Fibroblast of skin of scalp (primary cell): ENCODE measurements at regions not wholly inside any gene's neighbourhood (a gene's known extent, or its start where the extent isn't known, plus 50 kb on each side); places are given as distances from the start of the nearest gene placed in this dataset.

Source experiments
- DNase-seq: peaks from one replicate; pipeline ENCODE4 v3.0.0-alpha.2; 2013

DNA sequence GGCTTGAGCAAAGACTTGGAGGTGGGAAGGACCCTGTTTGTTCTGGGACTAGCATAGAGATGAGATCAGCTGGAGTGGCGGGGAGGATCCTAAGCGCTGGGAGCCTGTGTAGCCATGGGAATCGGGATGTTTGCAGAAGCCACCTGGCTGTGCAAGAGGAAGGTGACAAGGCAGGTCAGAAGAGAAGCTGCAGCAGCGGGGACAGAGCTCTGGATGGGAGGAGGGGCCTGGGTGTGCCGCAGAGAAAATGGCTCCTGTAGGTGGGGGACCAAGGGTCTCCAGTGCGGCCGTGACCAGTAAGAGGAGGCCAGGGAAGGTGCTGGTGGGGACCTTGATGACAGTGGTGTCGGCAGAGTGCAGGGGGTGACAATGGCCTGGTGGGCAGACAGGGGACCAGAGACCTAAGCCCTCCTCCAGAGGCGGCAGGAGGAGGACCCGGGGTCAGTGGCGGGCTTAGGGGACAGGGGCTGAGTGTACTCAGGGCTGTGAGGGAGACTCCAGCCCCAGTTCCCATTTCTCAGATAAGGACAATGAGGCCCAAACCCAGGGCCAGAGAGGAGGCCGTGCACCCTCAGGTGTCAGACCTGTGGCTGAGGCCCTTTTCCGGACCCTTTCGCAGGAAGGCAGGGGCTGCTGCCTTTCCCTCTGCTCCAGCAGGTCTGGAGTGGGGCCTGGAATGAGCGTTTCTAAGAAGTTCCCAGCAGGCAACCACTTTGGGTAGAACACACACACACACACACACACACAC, 206.6 kb upstream of the RTL1 start:
- no peak for DNase-seq

DNA sequence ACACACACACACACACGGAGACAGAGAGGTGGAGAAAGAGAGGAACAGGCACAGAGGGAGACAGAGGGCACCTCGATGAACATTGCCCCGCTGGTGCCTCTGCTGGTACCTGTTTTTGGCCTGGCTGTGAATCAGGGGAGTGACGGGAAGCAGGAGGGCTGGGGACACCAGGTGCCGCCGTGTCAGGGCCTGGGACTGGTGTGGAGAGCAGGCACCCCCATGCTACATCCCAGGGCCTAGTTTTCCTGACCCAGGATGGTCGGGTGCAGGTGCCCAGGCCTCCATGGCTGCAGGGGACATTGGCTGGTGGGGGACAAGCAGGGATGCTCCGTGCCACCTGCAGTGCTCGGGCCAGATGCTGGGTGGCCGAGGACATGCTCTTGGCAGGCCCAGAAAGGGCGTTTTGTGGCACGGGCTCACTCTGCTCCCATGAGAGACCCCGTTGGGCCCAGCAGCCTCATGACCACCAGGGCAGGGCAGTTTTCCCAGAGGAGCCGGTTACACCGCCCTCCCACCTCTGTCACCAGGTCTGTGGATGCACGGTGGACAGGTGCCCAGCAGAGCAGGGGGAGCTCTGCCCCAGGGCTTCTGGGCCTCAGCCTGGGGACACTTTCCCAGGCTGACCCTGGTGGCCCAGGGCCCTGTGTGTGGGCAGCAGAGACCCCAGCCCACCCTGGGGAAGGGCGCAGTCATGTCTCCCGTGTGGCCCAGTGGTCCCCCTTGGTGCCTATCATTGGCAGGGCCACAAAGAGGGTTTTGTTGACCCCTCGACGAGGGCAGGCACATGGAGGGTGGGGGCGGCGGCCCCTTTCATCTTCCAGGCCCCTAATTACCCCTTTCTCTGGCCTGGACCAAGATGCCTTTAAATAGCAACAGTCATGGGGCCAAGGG, 207.5 kb upstream of the RTL1 start:
- DNase-seq, result no peak

DNA sequence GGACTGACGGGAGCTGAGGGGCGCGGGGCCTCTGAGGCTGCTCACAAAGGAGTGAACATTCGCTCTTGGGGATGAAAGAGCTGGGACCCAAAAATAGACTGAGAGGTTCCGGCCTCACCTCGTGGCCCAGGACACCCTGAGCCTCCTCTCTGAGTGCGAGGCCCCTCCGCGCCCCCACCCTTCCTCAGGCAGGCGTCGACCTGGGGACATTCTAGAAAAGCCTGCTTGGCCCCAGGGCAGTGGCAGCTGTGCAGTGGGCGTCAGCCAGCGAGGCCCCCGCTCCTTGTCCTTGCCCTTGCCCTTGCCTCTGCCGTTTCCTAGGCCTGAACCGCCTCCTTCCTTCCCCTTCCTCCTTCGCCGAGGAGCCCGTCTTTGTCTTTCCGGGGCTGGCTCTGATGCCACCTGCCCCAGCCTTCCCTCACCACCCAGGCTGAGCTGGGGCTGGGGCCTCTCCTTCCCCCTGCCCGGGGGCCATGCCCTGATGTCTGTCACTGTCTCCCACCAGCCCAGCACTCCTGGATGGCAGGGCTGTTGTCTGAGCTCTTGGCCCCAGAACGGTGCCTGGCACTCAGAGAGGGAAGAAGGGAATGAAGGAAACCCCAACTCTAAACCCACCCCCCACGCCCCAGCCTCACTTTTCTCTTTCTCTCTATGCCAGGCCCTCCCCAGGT, 208.2 kb upstream of the RTL1 start:
- DNase-seq, result no peak

DNA sequence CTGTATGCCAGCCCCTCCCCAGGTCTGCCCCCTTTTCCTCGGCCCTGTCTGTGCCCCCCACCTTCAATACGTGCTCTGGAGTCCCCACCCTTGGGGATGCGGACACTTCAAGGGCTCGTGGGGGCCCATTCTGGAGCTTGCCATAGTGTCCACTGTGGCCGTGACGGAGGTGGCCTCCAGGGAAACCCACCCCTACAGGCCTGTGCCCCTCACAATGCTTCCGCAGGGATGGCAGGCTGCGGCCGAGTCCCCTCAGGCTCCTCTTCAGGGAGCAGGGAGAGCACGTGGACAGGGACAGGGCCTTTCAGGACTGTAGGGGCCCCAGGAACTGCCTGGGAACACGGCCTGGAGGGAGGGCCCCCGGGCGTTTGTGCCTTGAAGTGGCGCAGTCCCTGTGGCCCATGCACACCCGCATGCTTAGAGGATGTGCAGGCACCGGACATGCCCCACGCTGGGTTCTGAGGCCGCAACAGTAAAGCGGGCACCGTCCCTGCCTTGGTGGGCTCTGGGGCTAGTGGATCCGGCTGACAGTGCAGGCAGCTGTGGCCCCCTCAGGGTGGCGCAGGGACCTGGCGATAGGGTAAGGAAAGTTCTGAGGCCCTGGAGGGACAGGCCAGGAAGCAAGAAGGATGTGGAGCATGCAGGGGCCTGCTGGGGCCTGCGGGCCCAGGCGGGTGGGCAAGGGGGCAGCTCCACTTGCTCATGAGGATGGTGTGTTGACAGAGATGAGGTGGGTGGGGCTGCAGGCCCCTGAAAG, 209.0 kb upstream of the RTL1 start:
- DNase-seq, result no peak

DNA sequence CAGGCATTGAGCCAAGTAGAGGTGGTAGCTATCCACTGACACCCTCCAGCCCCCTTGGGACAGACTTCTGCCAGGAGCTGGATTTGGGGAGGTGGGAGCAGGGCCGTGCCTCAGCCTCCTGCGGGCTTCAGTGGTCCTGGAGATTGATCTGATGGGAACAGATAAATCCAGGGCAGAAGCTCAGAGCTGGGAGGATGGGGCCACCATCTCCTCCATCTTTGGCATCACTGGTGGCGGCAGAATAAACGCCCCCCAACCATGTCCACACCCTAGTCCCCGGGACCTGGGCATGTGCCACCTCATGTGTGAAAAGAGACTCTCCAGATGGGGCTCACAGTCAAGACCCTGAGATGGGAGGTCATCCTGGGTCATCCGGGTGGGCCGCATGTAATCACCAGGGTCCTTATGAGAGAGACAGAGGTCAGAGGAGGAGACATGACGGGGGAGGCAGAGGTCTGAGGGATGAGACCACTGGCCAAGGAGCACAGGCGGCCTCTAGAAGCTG, 209.6 kb upstream of the RTL1 start:
- no peak for DNase-seq

DNA sequence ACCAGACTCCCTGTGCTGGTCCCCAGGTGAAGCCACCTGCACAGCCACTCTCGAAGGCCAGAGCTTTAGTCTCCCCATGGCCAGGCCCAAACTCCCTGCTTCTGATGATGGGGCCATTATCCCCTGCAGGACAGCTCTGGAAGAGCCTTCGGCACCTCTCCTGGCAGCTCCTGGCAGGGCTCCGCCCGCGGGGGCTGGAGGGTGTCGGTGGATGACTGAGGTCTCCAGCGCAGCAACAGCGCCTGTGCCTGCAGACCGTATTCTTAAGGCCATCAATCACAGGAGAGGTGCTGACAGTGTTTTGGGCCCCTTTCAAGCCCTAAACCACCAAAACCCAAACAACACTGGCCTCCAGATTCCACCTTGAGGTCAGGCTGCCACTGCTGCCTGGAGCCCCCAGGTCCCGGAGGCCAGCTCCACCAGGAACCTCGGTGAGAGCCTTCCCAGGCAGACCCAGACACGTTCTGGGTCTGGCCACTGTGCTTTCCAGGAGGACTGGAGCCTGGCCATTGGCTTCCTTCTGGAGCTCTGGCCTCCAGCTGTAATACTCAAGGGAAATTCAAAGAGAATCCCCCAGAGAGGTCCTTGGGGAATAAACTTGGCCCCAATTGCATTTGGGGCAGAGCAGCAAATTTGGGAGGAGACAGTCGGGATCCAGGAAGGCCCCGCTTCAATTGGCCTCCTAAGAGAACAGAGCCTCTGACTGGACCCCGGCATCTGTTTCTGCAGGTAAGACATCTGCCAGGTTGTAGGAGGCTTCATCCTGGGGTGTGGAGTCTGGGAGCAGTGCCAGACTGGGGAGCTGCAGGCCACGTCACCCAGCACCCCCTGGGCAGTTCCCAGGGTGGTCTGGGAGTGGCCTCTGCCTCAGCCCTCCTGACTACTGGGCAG, 210.6 kb upstream of the RTL1 start:
- DNase-seq, result no peak

DNA sequence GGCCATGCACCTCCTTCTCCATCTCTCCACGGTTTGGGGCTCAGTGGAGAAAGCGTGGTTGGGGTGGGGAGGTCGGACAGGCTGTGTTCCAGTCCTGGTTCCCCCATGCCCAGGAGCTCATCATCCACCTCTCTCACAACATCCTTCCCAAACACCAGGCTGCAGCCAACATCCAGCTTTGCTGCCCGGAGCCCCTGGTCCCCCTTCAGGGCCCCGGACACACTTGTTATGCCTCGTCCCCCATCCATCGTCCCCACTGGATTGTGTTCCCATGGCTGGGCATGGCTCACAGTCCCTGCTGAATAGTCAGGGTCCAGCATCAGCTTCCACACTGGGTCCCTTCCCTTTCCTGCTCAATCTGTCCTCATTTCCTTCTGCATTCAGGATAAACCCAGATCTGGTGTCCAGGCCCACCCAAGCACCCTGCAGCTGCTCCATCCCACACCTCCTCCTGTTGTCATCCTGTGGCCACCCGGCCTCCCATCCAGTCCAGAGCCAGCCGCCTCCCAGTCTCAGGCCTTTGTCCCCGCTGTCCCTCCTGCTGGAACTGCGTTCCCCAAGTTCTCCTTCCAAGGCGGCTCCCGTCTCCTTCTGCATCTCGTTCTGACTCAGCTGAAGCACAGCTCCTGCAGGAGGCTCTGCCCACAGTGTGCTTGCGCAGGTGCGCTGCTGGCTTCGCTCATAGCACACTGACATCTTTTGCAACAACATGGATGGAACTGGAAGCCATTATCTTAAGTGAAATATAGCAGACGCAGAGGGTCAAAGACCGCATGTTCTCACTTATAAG, 211.4 kb upstream of the RTL1 start:
- no peak for DNase-seq

DNA sequence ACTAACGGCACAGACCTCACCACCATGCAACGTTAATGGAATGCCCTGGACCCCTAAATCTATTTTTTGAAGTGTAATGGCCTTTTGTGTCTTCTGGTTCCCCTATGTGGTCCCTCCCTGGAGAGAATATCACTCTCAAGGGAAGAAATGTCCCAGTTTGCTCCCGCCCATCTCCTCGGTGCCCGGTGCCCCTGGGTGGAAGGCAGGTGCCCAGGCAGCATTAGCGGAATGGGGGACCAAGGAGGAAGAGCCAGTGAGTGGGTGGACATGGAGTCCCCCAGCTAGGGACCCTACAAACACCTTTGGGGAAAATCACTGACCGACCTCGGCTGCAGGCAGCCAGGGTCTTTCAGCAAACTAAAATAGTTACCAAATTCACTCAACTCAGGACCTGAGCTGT, 212.1 kb upstream of the RTL1 start:
- DNase-seq, result no peak

DNA sequence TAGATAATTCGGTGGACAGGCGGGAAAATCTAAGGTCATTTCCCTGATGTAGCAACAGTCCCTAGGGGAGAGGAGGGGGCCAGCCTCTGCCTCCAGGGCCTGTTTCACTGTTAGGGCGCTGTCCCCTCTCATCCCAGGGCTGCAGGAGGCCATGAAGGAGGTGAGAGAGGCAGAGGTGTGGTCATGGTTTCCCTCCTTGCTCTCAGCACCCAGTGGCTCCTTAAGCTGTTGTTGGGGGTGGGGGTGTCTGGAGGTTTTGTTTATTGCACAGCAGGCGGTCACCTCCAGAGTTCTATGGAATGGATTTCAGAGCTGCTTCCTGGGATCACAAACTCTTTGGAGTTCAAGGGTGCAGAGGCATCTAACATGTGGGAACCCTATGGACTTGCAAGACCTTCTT, 212.5 kb upstream of the RTL1 start:
- no peak for DNase-seq

DNA sequence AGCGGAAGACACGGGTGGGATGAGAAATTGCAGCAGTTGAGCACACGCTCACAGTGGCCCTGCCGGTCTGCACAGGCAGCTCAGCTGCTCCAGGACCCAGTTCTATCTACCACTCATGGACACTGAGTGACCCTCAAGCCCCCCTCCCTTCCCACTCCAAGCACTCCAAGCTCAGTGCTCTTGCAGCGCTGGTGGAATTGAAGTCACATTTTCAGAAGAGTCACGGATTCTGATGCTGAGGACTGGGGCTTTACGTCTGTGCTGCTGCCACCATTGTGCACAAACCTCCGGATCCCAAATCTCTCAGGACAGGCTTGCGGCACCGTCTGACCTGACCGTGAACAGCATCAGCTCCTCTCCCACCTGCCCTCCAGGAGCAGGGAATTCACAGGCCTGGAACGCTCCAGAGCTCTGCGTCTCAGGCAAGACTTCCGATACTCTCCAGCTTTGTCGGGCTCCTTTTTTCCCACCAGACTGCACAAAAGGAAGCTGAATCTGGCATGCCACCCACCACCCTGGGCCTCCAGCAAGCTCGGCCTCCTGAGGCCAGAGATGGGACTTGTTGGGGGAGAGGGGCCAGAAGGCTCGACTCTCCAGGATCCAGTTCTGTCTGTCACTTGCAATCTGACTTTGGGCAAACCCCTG, 213.1 kb upstream of the RTL1 start:
- DNase-seq, result no peak

DNA sequence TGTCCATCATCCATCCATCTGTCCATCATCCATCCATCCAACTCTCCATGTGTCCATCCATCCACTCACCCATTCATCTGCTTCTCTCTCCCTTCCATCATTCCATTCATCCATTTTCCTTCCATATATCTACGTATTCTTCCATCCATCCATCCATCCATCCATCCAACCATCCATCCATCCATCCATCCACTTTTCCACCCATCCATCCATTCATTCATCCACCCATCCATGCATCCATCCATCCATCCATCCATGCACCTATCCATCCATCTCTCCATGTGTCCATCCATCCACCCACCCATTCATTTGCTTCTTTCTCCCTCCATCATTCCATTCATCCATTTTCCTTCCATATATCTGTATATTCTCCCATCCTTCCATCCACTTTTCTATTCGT, 214.0 kb upstream of the RTL1 start:
- DNase-seq, result no peak

DNA sequence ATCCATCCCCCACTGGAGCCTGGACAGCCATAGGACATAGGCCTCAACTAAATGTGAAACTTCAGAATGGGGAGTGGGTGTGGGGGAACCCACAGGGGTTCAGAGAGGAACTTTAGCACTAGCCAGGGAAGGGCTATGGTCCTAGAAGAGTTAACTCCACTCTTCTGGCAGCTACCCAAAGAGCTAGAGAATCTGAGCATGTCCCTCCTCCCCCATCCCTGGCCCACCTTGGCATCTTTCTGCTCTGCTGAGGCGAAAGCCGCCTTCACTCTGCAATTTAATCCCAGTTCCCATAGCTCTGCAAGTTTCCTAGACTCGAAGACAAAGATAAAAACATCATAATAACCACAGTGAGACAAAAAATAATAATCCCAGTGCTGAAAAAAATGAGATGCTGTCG, 214.7 kb upstream of the RTL1 start:
- DNase-seq, result no peak

DNA sequence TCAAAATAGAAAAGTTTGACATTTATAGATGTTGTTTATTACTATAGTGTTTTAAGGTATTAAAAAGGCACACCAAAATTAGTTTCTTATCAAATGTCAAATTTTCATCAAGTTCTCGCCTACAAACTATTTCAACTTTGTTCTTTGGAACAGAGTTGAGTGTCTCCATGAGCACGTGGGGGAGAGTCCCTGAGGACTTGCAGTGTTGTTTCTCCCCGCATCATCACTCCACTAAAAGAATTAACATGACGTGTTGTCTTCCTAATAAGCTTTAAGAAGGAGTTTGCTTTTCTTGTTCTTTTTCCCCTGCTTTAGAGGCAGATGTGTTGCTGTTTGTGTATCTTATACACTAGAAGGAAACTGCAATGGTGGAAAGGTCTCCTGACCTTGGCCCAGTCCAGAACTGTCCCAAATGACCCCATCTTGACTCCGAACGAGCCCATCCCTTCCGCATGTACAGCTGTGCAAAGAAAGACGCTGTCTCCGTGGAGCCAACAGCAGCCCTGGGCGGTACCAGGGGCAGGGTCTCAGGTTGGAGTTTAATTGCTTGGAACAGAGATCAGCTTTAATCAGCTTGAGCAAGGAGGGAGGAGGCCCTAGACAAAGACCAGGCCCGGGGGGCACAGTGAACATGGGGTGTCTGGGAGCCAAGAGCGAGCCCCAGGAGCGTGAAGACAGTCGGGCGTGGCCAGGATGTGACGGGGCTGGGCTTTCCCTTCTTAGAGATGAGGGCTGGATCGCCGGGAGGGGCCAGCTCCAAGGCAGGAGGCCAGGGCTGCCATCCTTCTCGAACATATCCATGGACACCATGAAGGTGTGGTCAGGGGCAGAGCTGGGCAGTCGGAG, 215.4 kb upstream of the RTL1 start:
- DNase-seq, result no peak

DNA sequence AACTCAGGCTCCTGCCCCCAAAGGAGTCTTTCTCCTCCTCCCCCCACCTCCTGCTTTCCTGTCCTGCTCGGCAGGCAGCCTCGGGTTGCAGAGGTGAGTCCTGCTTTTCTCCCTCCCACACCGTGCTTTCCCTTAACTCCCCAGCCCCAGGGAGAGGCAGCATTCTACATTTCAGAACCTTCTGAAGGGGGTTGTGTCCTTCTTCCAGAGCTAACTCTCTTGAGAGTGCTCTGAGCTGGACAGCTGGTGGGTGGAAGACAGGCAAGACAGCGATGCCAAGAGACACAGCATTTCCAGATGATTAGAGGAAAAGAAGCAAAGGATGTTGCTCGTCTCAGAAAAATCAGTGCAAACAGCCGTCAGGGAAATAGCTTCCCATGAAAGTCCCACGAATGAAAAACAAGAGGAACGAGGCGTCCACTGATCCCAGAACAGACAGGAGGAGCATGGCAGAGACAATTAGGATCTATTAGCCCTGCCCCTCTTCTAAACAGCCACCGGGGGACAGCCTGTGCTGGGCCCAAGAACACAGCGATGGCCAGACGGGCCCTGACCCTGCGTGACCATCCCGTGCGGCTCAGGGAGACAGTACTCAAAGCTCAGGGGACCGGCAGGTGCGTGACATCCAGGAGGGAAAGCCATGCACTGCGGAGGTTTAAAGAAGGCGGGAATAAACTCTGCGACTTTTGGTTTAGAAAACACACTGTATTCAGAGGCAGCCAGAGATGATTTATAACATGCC, 216.5 kb upstream of the RTL1 start:
- no peak for DNase-seq

DNA sequence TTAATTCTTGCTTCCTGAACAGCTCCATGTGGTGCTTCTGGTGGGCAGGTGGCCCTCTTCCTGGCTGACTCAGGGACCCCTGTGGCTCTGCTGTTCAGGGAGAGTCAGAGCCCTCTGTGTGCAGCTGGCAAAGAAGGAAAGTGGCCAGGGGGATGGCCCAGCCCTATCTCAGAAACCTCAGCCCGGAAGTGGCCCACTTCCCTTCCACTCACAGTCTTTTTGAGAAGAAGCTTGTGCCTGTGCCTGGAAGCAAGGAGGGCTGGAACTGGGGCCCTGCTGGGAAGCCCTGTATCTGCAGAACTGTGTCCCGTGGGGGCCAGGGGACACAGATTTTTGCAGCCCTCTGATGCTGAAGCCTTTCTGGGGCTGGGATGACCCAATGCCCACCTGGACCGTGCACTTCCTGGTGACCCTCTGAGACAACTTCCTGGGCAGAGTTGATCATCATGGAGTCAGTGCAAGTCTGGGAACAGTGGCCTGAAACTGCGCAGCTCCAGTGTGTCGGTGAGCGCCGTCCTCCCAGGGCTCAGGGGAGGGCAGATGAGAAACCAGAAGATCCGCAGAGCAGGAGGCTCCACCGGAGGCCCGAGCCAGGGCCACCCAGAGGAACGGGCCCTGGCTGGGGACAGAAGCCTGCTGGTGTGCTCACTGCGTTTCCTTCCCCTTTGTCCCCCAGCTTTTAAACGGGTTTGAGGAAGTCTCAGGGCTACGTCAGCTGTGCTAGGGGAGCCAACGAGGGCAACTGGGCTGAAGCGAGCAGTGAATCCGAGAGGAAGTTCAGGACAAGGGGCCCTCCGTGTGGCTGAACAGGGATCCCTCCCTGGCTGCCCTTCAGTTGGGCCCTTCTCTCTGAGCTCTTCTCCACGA, 217.4 kb upstream of the RTL1 start:
- no peak for DNase-seq

DNA sequence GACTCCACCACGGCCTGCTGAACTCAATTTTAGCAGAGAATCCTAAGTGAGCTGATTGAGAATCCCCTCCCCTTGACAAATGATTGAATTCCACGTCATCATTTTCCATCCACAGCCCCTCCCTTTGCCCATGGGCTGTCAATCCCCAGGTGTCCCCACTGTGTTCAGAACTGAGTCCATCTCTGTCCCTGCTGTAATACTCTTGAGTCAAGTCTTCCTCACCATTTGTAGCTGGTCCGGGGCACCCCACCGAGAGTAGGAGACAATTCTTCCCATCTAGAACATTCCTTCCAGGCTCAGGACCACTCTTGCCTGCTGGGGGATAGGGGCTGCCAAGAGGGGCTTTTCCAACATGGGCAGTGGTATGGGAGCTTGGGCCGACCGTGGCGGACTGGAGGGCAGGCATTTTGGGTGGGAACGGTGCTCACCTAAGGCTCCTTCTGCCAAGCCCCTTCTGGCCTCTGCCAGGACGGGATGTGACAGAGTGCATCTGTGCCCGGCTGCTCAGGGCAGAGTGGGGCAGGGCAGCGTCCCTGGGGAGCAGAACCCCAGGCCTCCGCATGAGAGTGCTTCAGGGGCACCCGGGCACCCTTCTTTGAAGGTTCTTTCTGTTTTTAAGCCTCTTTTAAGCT, 218.1 kb upstream of the RTL1 start:
- no peak for DNase-seq
